Stimulated activated effector memory CD8-positive, alpha-beta T cell treated with anti-CD3 and anti-CD28 coated beads, Interleukin-12 subunit alpha, Interleukin-12 subunit beta, amount 100 ng/mL, for 72 hours (primary cell): ENCODE measurements at regions not wholly inside any gene's neighbourhood (a gene's known extent, or its start where the extent isn't known, plus 50 kb on each side); places are given as distances from the start of the nearest gene placed in this dataset.

Source experiments
- ATAC-seq: fragments of 150-1000 bp; cut with Tn5 transposase; 2 replicates; pipeline ENCODE4 v1.10.0; 2021
- DNase-seq, 2 donors: peaks; one replicate each; pipeline ENCODE4 v3.0.0; 2021 to 2022; ENCODE audit warnings: low spot score in 2 of 2
- H3K27ac Mint-ChIP-seq: one replicate; pipeline ENCODE4 v1.8.0; 2022; ENCODE audit warnings: mild to moderate bottlenecking, mixed read lengths
- H3K36me3 Mint-ChIP-seq: one replicate; pipeline ENCODE4 v1.8.0; 2022; ENCODE audit warnings: mild to moderate bottlenecking, mixed read lengths
- H3K4me1 Mint-ChIP-seq: one replicate; pipeline ENCODE4 v1.8.0; 2022; ENCODE audit warnings: mixed read lengths
- H3K4me3 Mint-ChIP-seq: one replicate; pipeline ENCODE4 v1.8.0; 2022; ENCODE audit warnings: mild to moderate bottlenecking, mixed read lengths
- H3K9me3 Mint-ChIP-seq: one replicate; pipeline ENCODE4 v1.8.0; 2022; ENCODE audit warnings: mixed read lengths

DNA sequence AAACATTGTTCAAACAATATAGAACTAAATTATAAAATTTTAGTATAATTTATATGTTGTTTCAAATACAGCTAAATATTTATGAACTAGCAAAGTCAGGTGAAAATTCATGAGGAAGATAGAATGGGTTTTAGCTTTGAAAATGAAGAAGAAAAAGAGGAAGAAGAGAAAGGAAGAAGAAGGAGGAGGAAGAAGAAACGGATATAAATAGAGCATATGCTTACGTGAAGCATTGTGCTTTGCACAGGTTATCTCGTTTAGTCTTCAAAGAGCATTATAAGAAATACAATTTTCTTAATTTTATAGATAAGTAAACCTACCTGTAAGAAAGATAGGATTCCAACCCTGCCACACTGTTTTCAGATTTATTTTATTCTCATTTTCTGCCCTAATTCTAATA is 620.6 kb upstream of the DAB2 start:
- DNase-seq: no peak
- no peak overlapping the region for H3K27ac Mint-ChIP-seq
- no peaks in the 10 kb centered on the region for H3K4me1 Mint-ChIP-seq
- no peaks in the 10 kb centered on the region for H3K36me3 Mint-ChIP-seq
- no peak for ATAC-seq
- H3K9me3 Mint-ChIP-seq: no peaks in the 10 kb centered on the region
- H3K4me3 Mint-ChIP-seq: no peak overlapping the region

GRCh38 chr5:40043916-40044315 is 619.1 kb upstream of the DAB2 start:
- no peaks in the 10 kb centered on the region for H3K36me3 Mint-ChIP-seq
- DNase-seq (no peak), ATAC-seq (no peak)
- no peaks in the 10 kb centered on the region for H3K4me1 Mint-ChIP-seq
- no peak overlapping the region for H3K4me3 Mint-ChIP-seq
- no peak overlapping the region for H3K27ac Mint-ChIP-seq
- no peaks in the 10 kb centered on the region for H3K9me3 Mint-ChIP-seq

- ATAC-seq: no peak
These were observed 616.7 kb upstream of the DAB2 start for GRCh38 chr5:40041452-40041851.

GRCh38 chr5:40037713-40038112 is 612.9 kb upstream of the DAB2 start:
- no peak overlapping the region for H3K27ac Mint-ChIP-seq
- H3K36me3 Mint-ChIP-seq: no peaks in the 10 kb centered on the region
- no peaks in the 10 kb centered on the region for H3K9me3 Mint-ChIP-seq
- H3K4me3 Mint-ChIP-seq: no peak overlapping the region
- DNase-seq (no peak), ATAC-seq (no peak)
- H3K4me1 Mint-ChIP-seq: no peaks in the 10 kb centered on the region

More at GRCh38 chr5:40041452-40041851, 616.7 kb upstream of the DAB2 start:
- Mint-ChIP-seq H3K4me3 (no peak overlapping the region), H3K4me1 (no peaks in the 10 kb centered on the region), H3K36me3 (no peaks in the 10 kb centered on the region), H3K9me3 (no peaks in the 10 kb centered on the region), H3K27ac (no peak overlapping the region)
- DNase-seq: no peak

- DNase-seq (no peak), ATAC-seq (no peak)
- H3K9me3 Mint-ChIP-seq: no peaks in the 10 kb centered on the region
- H3K4me1 Mint-ChIP-seq: no peaks in the 10 kb centered on the region
- H3K4me3 Mint-ChIP-seq: no peak overlapping the region
- H3K36me3 Mint-ChIP-seq: no peaks in the 10 kb centered on the region
- no peak overlapping the region for H3K27ac Mint-ChIP-seq
These were observed 609.7 kb upstream of the DAB2 start for GRCh38 chr5:40034441-40034840.

DNA sequence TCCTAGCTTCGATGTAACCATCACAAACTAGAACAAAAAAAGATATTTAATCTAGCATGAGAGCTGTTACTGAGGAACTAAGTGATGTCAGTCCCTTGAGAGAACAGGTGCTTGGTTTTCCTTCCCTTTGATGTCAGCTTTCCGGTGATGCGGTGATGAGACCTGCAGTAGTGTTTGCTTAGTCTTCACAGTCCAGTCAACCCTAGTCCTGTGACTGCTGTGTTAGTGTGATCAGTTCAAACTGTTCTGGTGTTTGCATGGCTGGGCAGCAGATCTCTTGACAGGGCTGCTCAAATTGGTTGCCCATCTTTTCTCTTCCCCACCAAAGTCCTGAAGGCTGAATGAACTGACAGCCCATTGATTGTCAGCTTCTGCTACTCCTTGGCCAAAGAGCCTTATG is 608.6 kb upstream of the DAB2 start:
- DNase-seq (no peak), ATAC-seq (peak; percentile 57)
- H3K4me3 Mint-ChIP-seq: no peak overlapping the region
- H3K27ac Mint-ChIP-seq: no peak overlapping the region
- no peaks in the 10 kb centered on the region for H3K9me3 Mint-ChIP-seq
- H3K4me1 Mint-ChIP-seq: no peaks in the 10 kb centered on the region
- H3K36me3 Mint-ChIP-seq: no peaks in the 10 kb centered on the region

DNA sequence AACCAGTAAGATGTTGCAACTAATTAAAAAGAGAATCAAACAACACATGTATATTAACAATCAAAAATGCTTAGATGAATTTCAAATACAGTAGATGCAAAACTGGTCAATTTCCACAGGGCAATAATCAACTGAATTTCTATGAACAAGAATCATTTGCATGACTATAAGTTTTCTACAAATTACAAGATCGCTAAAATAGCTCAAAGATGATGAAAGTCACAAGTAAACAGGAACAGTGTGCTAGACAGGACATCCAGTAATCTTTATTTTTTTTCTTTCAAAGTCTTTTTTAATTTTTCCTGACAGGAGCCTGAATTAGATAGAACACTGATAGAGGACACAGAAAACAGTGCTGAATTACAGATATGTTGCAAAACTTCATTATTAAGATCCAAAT is 608.2 kb upstream of the DAB2 start:
- H3K4me3 Mint-ChIP-seq: no peak overlapping the region
- H3K4me1 Mint-ChIP-seq: no peaks in the 10 kb centered on the region
- DNase-seq (no peak), ATAC-seq (no peak)
- no peak overlapping the region for H3K27ac Mint-ChIP-seq
- H3K36me3 Mint-ChIP-seq: no peaks in the 10 kb centered on the region
- no peaks in the 10 kb centered on the region for H3K9me3 Mint-ChIP-seq

DNA sequence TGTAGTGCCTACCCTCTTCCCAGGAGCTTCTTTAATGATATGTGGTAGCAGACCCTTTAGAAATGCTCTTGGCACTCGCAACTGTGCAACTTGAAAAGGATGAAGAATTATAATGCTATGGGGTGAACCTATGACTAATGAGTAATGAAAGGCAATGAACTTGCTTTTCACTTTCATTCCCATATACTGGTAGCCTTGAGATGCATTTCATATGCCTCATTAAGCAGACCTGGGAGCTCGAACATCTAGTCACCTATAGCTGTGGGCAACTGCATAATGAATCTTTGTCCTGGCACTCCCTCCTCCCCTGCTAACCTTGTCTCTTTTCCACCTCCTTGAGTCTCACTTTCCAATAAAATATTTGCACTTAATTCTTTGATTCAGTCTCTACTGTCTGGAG is 605.9 kb upstream of the DAB2 start:
- H3K9me3 Mint-ChIP-seq: no peaks in the 10 kb centered on the region
- no peaks in the 10 kb centered on the region for H3K36me3 Mint-ChIP-seq
- DNase-seq: no peak
- H3K4me3 Mint-ChIP-seq: no peak overlapping the region
- ATAC-seq: no peak
- H3K27ac Mint-ChIP-seq: no peak overlapping the region
- H3K4me1 Mint-ChIP-seq: no peaks in the 10 kb centered on the region

DNA sequence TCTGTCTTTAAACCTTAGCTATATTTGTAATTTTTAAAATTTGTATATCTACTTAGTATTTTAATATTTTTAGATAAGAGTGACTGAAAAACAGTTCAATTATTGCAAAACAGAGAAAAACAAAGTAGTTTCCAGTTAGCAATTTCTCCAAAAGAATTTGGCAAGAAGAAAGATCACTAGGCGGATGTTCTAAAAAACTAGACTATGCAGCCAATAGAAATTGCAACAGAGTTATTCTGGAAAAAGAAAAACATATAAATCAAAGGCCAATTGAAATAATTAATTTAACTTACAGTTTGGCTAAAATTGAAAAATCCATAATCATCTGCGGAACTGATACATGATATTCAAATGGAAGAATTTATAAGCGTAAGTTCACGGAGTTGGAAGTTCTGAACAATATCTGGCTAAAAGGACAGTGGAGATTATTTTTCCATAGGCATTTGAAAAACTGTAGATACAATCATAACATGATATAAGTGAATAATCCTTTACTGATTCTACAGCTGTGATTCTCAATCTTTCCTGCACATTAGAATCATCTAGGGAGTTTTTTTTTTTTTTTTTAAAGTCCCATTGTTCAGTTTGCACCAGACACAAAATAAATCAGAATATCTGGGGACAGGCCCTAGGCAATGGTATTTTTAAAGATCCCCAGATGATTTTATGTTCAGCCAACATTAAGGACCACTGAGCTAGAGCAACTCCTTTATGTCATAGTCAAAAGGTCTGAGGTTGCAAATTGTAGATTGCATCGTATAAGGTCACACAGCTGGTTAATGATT is 605.1 kb upstream of the DAB2 start:
- Mint-ChIP-seq H3K27ac (no peak overlapping the region), H3K36me3 (no peaks in the 10 kb centered on the region), H3K4me3 (no peak overlapping the region), H3K4me1 (no peaks in the 10 kb centered on the region), H3K9me3 (no peaks in the 10 kb centered on the region)
- no peak for DNase-seq
- no peak for ATAC-seq

- Mint-ChIP-seq H3K4me3 (no peak overlapping the region), H3K36me3 (no peaks in the 10 kb centered on the region), H3K4me1 (no peaks in the 10 kb centered on the region), H3K9me3 (no peaks in the 10 kb centered on the region), H3K27ac (no peak overlapping the region)
- no peak for ATAC-seq
- no peak for DNase-seq
These were observed 602.6 kb upstream of the DAB2 start for GRCh38 chr5:40027400-40027799.

- H3K27ac Mint-ChIP-seq: no peak overlapping the region
- DNase-seq: no peak
- no peak overlapping the region for H3K4me3 Mint-ChIP-seq
- no peaks in the 10 kb centered on the region for H3K4me1 Mint-ChIP-seq
- no peaks in the 10 kb centered on the region for H3K36me3 Mint-ChIP-seq
- H3K9me3 Mint-ChIP-seq: no peaks in the 10 kb centered on the region
- ATAC-seq: no peak
These were observed 600.8 kb upstream of the DAB2 start for GRCh38 chr5:40025586-40025985.

- Mint-ChIP-seq H3K27ac (no peak overlapping the region), H3K4me1 (no peaks in the 10 kb centered on the region), H3K36me3 (no peaks in the 10 kb centered on the region), H3K9me3 (no peaks in the 10 kb centered on the region), H3K4me3 (no peak overlapping the region)
- ATAC-seq: no peak
- no peak for DNase-seq
These were observed 597.3 kb upstream of the DAB2 start for GRCh38 chr5:40022057-40022456.

GRCh38 chr5:40021007-40021406 is 596.2 kb upstream of the DAB2 start:
- H3K36me3 Mint-ChIP-seq: no peaks in the 10 kb centered on the region
- DNase-seq (no peak), ATAC-seq (no peak)
- no peaks in the 10 kb centered on the region for H3K9me3 Mint-ChIP-seq
- no peaks in the 10 kb centered on the region for H3K4me1 Mint-ChIP-seq
- no peak overlapping the region for H3K27ac Mint-ChIP-seq
- no peak overlapping the region for H3K4me3 Mint-ChIP-seq

- H3K4me1 Mint-ChIP-seq: no peaks in the 10 kb centered on the region
- H3K36me3 Mint-ChIP-seq: no peaks in the 10 kb centered on the region
- H3K4me3 Mint-ChIP-seq: no peak overlapping the region
- ATAC-seq (no peak), DNase-seq (no peak)
- no peaks in the 10 kb centered on the region for H3K9me3 Mint-ChIP-seq
- no peak overlapping the region for H3K27ac Mint-ChIP-seq
These were observed 593.1 kb upstream of the DAB2 start for GRCh38 chr5:40017918-40018317.

- ATAC-seq: no peak
- H3K9me3 Mint-ChIP-seq: no peaks in the 10 kb centered on the region
- no peak for DNase-seq
- H3K27ac Mint-ChIP-seq: no peak overlapping the region
- no peak overlapping the region for H3K4me3 Mint-ChIP-seq
- H3K4me1 Mint-ChIP-seq: no peaks in the 10 kb centered on the region
- H3K36me3 Mint-ChIP-seq: no peaks in the 10 kb centered on the region
These were observed 592.4 kb upstream of the DAB2 start for GRCh38 chr5:40017135-40017534.

DNA sequence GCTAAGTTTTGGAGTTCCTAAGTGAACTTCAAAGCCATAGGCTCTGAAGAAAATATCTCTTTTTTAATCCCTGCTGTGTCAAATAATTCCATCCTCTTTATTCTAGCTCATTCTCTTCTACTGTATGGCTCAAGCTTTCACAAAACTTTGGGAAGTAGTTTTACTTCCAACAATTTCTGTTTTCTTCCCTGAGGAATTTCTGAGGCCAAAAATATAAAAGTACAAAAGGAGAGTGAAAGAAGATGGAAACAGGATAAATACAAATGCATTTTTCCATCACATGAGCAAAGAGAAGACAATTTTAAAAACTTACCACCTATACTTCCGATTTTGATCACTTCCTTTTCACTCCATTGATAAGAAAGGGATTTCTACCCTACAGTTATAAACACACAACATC is 585.7 kb upstream of the DAB2 start:
- H3K9me3 Mint-ChIP-seq: peaks cover 11% of the 10 kb centered on the region
- no peak for ATAC-seq

GRCh38 chr5:40006260-40006659 is 581.5 kb upstream of the DAB2 start:
- Mint-ChIP-seq H3K4me3 (no peak overlapping the region), H3K27ac (no peak overlapping the region), H3K9me3 (peaks cover 11% of the 10 kb centered on the region), H3K4me1 (no peaks in the 10 kb centered on the region), H3K36me3 (no peaks in the 10 kb centered on the region)
- DNase-seq: no peak
- ATAC-seq: no peak

More for the DNA sequence above, 585.7 kb upstream of the DAB2 start:
- Mint-ChIP-seq H3K4me1 (no peaks in the 10 kb centered on the region), H3K4me3 (no peak overlapping the region), H3K27ac (no peak overlapping the region), H3K36me3 (no peaks in the 10 kb centered on the region)
- no peak for DNase-seq
